Endothelial cell (in vitro differentiated cells): ENCODE measurements at regions not wholly inside any gene's neighbourhood (a gene's known extent, or its start where the extent isn't known, plus 50 kb on each side); places are given as distances from the start of the nearest gene placed in this dataset.

Experiments used
- DNase-seq: peaks from one replicate; pipeline ENCODE4 v3.0.0; 2021; ENCODE audit warnings: low spot score
- H3K27ac Mint-ChIP-seq: one replicate; pipeline ENCODE4 v1.8.0; 2021; ENCODE audit warnings: mixed read lengths, inconsistent platforms; ENCODE audit not compliant: unreplicated experiment
- H3K27me3 Mint-ChIP-seq: one replicate; pipeline ENCODE4 v1.8.0; 2021; ENCODE audit warnings: mild to moderate bottlenecking, moderate library complexity, mixed read lengths, inconsistent platforms; ENCODE audit not compliant: unreplicated experiment
- H3K36me3 Mint-ChIP-seq: one replicate; pipeline ENCODE4 v1.8.0; 2021; ENCODE audit warnings: mild to moderate bottlenecking, low read depth, mixed read lengths, inconsistent platforms; ENCODE audit not compliant: unreplicated experiment
- H3K4me1 Mint-ChIP-seq: one replicate; pipeline ENCODE4 v1.8.0; 2021; ENCODE audit warnings: mild to moderate bottlenecking, mixed read lengths, inconsistent platforms; ENCODE audit not compliant: unreplicated experiment
- H3K4me3 Mint-ChIP-seq: one replicate; pipeline ENCODE4 v1.8.0; 2021; ENCODE audit warnings: mild to moderate bottlenecking, mixed read lengths, inconsistent platforms; ENCODE audit not compliant: unreplicated experiment
- H3K9me3 Mint-ChIP-seq: one replicate; pipeline ENCODE4 v1.8.0; 2021; ENCODE audit warnings: mixed read lengths, inconsistent platforms; ENCODE audit not compliant: unreplicated experiment
- CTCF ChIP-seq: fragments of 200-600 bp; sonication (generic); IDR thresholded peaks from one replicate; pipeline ENCODE4 v1.5.0; 2021; ENCODE audit warnings: antibody characterized with exemption; ENCODE audit not compliant: unreplicated experiment

GRCh38 chr16:52283584-52284375, 263.2 kb downstream of the TOX3 start:
- Mint-ChIP-seq H3K27ac (no peak overlapping the region), H3K9me3 (no peaks in the 10 kb centered on the region), H3K4me3 (no peak overlapping the region), H3K4me1 (no peaks in the 10 kb centered on the region), H3K27me3 (no peaks in the 10 kb centered on the region), H3K36me3 (no peaks in the 10 kb centered on the region)
- no peak for DNase-seq
- TF ChIP-seq CTCF: no peak

GRCh38 chr16:52283018-52283417, 263.9 kb downstream of the TOX3 start:
- TF ChIP-seq CTCF: no peak
- Mint-ChIP-seq H3K27ac (no peak overlapping the region), H3K4me3 (no peak overlapping the region), H3K27me3 (no peaks in the 10 kb centered on the region), H3K36me3 (no peaks in the 10 kb centered on the region), H3K9me3 (no peaks in the 10 kb centered on the region), H3K4me1 (no peaks in the 10 kb centered on the region)
- DNase-seq: no peak

- Mint-ChIP-seq H3K4me1 (no peaks in the 10 kb centered on the region), H3K9me3 (no peaks in the 10 kb centered on the region), H3K4me3 (no peak overlapping the region), H3K27ac (no peak overlapping the region), H3K36me3 (no peaks in the 10 kb centered on the region), H3K27me3 (no peaks in the 10 kb centered on the region)
- TF ChIP-seq CTCF: no peak
- DNase-seq: no peak
Measured at GRCh38 chr16:52280086-52280485, 266.9 kb downstream of the TOX3 start.

- Mint-ChIP-seq H3K27ac (no peak overlapping the region), H3K4me3 (no peak overlapping the region)
- DNase-seq: no peak
Measured at GRCh38 chr16:52271088-52271750, 275.7 kb downstream of the TOX3 start.

More at GRCh38 chr16:52271088-52271750, 275.7 kb downstream of the TOX3 start:
- TF ChIP-seq CTCF: no peak
- no peaks in the 10 kb centered on the region for H3K4me1 Mint-ChIP-seq
- H3K9me3 Mint-ChIP-seq: no peaks in the 10 kb centered on the region
- H3K36me3 Mint-ChIP-seq: no peaks in the 10 kb centered on the region
- H3K27me3 Mint-ChIP-seq: no peaks in the 10 kb centered on the region
